NCI-H187 treated with DMSO at 0.1 percent for 48 hours (cell line): ENCODE measurements at regions not wholly inside any gene's neighbourhood (a gene's known extent, or its start where the extent isn't known, plus 50 kb on each side); places are given as distances from the start of the nearest gene placed in this dataset.
"Not testable (repeated sequence)": the region's sequence is repeated elsewhere in the genome, so short reads cannot be mapped to it uniquely, and the experiment has no call there.

ENCODE experiments used
- DNase-seq: peaks from one replicate; lab custom pipeline; 2025; lab: John Stamatoyannopoulos, UW

DNA sequence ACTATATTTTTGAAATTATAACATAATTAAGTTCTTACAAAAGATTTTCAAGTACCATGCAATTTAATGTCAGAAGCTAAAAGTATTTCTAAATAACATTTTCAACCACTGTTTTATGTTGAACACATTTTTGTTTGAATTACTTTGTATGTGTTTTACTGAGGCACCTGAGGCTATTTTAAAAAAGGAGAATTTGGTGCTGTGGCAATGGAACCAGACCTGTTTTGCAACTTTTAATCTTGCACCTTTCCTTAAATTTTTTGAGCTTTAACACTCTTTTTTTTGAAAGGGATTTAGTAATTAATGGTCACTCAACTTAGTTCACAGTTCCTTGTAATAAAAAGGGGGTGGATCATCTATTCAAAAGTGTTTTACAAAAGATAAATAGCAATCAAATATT lies 561.6 kb downstream of the ZBBX start:
- no peak for DNase-seq

DNA sequence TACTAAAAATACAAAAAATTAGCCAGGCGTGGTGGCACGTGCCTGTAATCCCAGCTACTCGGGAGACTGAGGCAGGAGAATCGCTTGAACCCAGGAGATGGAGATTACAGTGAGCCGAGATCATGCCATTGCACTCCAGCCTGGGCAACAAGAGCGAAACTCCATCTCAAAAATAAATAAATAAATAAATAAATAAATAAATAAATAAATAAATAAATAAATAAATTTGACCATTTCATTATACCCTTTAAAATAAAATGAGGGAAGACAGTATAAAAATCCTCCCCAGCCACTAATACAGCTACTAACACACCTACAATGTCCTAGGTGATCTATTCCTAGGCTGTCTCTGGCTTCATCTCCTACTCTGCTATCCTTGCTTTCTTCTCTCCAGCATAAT lies 562.8 kb downstream of the ZBBX start:
- not testable (repeated sequence) for DNase-seq

DNA sequence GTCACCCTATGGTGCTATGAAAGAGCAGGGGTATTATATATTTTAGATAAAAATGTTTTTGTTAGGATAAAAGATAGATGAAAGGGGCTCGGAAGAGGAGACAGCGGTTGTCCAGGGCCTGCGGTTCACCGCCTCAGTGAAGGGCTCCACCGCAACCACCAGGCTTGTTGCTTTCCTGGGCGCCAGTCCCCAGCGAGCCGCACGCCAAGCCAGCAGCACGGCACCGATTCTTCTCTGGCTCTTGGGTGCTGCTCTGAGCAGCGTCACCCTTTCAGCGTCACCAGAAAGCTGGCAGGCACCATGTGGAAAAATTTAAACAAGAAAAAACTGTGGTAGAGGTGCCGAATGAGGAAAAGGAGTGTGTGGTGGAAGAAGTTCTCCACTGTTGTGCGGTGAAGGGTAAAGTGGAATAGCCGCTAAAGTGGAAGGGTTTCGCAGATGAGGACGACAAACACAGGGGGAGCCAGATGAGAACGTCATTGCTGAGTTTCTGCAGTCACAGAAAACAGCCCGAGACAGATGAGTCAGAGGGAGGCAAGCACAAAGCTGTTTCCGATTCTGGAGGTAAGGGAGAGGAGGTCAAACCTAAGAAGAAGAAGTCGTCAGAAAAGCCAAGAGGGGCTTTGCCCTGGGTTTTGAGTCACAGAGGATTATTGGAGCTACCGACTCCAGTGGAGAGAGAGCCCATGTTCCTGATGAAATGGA lies 569.2 kb downstream of the ZBBX start:
- DNase-seq: no peak

DNA sequence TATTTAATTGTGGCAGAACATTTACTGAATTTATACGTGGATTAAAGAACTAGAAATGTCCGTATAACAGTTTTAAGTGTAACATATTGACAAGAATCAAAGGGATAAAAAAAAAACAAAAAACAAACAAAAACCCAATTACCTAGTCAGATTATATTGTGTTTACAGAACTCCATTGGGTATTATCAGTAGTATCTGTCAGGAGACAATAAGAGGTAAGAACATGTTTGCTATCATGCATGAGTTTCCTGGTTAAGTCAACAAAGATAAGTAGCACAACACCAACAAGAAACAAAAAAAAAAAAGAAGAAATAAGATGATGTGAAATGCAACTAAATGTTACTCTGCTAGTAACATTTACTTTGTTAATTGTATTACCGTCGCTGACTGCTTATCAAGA lies 570.6 kb downstream of the ZBBX start:
- no peak for DNase-seq

DNA sequence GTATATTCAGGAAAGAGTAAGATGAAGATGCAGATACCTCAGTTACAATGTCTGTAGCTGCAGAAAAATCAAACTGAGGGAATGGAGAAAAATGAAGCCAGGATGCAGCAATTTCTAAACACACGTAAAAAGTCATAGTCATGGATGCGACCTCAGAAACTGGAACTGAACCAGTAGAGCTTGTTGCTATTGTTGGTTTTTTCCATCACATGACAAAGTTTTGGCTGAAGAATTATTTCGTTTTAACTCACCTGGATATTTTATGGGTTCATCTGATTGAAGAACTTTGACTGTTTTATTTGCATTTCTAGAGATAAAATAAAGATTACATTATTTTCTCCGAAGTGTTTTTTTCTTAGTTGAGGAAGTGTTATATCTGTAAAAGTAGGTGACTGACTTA lies 591.2 kb downstream of the ZBBX start:
- no peak for DNase-seq

DNA sequence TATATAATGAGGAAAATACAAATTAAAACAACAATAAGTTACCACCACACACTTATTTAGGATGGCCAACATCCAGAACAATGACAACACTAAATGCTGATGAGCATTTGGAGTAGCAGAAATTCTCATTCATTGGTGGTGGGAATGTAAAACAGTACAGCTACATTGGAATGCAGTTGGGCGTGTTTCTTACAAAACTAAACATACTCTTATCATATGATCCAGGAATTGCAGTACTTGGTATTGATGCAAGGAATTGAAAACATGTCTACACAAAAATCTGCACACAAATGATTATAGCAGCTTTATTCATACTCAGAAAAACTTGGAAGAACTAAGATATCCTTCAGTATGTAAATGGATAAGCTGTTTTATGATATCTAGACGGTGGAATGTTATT lies 594.2 kb downstream of the ZBBX start:
- no peak for DNase-seq

DNA sequence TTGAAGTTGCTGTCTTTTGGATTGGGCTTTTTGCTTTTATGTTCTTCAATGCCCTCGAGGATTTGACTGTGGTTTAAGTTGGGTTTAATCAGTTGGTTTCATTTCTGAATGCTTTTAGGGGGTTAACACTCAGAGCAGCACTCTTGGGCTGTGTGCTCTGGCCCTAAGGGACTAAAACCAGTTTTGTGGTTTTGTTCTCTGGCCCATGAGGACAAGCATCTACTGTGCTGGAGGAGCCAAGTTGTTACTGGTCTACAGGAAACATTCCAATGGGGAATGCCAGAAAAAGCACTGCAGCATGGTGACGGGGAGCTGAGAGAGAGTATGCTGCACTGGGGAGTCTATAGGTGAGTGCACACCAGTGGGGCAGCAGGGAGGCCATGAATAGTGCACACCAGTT lies 596.9 kb downstream of the ZBBX start:
- no peak for DNase-seq

DNA sequence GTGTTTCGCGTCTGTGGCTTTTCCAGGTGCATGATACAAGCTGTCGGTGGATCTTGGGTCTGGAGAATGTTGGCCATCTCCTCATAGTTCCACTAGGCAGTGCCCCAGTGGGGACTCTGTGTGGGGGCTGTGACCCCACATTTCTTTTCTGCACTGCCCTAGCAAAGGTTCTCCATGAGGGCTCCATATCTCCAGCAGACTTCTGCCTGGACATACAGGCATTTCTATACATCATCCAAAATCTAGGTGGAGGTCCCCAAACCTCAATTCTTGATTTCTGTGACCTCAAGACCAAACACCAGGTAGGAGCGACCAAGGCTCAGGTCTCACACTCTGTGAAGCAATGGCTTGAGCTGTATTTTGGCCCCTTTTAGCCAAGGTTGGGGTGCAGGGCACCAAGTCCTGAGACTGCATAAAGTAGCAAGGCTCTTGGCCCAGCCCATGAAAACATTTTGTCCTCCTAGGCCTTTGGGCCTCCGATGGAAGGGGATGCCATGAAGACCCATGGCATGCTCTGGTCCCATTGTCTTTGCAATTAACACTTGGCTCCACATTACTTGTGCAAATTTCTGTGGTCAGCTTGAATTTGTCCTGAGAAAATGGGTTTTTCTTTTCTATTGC lies 615.3 kb downstream of the ZBBX start:
- DNase-seq: no peak

DNA sequence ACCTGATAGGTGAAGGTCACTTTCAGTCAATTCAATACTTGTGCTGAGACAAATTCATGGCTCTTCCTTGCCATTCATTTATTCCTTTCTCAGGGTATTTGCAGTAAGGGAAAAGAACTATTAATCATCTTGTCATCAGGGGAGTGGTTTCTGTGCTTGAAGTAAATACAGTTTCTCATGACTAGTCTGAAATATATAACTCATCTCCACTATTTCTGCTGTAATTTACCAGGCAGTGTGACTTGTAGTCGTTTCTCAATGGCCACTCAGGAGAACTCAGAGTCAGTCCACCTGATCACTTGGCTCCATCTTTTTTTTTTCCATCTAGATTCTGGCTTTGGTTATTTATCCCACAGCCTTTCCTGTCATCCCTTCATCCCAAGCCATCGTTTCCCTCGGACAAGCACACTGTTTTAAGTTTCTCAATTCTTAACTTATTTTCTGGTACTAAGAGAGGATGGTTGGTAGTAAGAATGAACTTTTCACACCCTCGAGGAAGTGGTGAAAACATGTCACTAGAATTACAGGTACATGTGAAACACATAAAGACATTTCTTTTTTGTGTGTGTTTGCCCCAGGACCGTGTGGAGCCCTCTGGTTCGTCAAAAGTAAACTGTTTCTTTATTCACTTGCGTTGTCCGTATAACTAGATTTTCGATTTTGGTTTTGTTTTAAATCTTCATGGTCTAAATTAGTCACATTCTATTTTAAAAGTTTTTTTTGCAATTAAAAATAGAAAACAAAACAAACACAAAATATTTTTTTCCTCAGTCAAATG lies 620.2 kb downstream of the ZBBX start:
- no peak for DNase-seq

DNA sequence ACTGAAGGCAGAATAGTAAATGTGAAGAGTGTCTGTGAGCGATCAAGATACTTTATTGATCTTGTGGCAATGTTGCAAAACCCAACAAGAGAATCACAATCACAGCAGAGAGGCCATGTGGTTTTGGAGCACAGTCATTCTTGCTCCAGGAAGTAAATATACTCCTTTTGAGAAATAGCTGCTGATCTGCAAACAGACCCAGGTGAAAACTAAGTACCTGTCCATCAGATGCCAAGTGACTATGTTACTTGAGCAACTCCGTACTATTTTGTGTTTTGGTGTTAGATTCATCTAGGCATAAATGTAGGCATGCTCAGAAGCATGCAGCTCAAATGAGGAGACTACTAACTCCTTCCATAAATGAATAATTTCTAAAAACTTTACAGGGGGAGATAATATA lies 627.9 kb downstream of the ZBBX start:
- no peak for DNase-seq

DNA sequence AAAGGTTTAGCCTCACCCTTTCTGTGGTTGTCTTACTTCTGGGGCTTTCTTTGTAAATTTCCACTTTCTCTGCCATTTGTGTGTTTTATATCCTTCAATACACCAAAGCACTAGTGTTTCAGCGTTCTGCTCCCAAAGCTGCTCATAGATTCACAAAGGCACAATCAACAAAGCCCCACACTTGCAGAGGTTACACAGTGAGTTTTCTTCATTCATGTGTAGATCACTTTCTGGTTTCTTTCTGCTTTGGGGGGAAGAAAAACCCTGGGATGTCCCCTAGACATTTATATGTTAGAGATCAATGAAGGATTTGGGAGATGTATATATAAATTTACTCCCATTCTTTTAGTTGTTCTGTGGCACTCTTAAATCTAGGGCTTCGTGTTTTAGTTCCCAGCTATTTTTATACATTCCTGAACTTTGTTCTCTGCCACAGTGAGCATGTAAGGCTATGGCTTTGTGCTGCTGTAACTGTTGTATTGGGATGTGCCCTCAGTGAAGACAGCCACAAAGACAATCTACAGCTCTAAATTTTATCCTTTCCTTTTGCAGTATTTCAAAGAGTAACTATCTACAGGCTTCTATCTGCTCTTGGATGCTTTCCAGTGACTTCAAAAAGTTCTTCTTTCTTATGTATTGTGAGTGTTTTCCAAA lies 636.5 kb downstream of the ZBBX start:
- DNase-seq: no peak

DNA sequence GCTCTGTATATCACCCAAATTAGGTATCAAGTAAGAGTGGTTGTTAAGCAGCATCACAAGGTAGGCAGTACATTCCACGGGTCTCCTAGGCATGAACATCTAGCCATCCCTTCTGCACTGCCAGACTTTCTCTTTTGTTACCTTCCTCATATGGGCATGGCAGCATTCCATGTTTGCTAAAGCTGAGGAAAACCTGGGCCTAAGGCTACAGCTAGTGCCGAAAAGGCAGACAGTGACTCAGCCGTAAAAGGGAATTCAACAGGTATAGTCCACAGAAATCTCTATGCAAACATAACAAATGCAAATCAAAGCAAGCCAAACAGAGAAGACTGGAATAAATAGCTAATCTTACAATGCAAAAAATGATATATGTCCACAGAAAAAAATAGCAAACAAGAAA lies 645.4 kb downstream of the ZBBX start:
- no peak for DNase-seq

DNA sequence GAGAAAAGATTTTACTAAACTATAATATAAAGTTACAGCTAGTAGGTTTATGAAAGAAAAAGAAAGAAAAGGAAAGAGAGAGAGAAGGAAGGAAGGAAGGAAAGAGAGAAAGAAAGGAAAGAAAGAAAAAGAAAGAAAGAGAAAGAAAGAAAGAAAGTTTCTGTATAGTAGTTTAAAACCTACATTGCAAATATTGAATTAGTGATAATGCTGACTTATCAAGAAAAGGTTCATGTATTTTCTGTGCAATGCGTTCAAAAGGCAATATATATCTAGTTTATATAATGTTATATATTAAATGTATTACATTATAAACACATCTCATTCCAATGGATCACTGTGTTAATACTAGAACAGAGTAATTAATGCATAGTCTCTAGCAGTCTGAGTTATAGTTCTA lies 648.4 kb downstream of the ZBBX start:
- no peak for DNase-seq

DNA sequence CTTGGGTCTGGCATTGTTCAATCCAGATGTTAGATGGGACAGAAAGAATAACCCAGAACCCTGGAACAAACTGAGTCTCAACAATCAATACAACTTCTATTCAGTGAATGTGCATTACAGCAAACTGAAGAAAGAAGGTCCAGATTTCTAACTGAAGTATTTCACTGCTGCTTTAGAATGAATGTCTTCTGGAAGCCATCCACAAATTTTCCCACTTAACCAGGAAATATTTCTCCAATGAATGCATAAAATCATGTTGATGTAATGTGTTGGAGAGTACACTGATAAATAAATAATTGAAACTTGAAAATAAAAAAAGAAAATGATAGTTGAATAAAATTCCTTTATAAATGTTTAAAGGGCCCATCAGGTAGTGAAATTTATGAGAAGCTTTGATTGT lies 658.6 kb downstream of the ZBBX start:
- no peak for DNase-seq

DNA sequence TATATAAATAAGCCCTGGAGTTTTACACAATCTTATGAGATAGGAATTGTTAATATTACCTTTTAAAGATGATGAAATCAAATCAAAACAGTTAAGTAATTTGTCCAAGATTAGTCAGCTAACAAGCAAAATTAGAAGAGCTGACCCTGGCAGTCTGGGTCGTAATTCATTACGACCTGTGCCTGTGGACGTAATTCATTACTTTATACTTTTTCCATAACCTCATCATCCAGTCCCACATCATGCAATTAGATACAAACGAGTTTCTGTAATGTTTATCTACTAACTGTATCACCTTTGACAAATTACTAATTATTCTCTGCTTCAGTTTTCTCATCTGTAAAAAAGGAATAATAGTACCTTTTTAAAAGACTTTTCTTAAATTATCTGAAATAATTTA lies 665.9 kb downstream of the ZBBX start:
- no peak for DNase-seq

DNA sequence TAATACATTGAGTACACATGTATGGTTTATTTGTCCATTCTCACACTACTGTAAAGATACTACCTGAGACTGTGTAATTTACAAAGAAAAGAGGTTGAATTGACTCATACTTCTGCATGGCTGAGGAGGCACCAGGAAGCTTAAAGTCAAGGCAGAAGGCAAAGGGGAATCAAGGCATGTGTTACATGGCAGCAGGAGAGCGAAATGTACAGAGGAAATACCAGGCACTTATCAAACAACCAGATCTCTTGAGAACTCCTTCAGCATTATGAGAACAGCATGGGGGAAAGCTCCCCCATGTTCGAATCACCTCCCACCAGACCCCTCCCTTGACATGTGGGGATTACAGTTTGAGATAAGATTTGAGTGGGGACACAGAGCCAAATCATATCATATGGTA lies 666.3 kb downstream of the ZBBX start:
- no peak for DNase-seq

DNA sequence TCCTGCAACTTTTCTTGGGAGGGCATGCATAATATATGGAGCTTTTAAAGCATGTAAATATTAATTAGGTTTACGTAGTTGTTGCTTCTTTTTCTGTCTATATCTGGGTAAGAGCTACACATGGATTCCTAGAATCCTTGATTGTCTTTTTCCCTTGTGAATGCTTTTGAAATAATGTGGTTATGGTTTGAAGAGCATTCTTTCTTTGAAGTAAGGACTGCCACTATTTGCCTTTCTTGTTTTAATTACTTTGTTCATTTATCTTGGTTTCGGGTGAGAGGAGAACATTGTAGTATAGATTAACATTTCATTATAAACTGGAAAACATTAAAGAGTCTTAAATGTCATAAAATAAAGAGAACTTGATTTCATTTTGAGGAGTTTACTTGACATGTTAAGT lies 674.0 kb downstream of the ZBBX start:
- no peak for DNase-seq

DNA sequence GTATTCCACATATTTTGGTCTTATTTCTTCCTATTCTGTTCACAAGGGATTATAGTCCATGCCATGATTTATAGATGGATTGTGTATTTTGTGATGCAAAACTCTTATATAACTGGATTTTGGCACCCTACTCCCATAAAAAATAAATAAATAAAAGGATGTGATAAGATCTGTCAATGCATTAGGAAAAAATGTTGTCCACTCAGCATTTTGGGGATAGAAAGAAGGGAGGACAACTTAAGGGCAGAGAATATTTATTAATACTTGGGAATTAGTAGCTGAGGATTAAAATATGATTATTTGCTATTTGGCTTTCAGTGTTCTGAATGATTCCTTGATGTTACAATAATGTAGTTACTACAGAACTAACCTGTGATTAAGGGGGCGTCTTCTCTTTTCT lies 682.6 kb downstream of the ZBBX start:
- DNase-seq: no peak

DNA sequence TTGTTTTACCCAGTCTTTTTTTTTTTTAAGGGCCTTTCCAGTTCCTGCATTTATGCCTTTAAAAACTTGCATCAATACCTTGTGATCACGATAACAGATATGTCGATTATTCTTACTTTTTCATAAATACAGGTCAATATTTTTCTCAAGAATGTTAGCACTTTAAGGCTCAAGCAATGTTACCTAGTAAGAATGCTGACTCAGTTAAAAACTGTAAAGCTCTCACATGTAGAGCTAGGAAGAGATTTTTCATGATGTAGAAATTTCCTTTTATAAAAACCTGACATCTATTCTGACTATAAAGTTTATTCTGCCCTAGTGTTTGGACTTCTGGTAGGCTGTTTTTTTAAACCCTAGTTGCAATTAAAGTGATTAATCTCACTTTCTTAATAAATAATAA lies 684.0 kb downstream of the ZBBX start:
- no peak for DNase-seq

DNA sequence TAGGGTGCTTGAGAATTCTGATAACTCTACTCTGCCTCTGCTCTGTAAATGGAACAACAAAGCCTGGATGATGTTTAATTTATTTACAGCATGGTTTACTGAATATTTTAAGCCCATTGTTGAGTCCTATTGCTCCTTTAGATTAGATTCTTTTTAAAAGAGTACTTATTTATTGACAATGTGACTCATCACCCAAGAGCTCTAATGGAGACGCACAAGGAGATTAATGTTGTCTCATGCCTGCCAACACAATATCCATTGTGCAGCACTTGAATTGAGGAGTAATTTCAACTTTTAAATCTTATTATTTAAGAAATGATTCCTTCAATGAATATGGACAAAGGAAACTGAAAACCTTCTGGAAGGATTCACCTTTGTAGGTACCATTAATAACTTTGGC lies 691.4 kb downstream of the ZBBX start:
- no peak for DNase-seq

DNA sequence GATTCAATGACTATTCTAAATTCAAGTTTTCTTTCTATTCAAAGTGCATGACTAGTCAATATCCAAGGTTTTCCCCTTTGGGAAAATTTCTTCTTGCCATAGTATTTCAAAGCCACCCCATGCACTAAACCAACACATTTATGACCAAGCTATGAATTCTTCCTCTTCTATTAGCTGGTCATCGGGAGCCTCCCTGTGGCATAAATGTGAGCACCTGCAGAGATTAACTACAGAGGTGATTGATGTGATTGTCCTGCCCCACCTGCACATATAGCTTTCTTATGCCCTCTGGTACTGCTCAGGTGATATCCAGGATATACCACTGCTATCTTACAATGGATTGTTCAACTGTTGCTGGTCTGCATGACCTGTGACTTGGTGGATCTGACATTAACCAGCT lies 694.9 kb downstream of the ZBBX start:
- no peak for DNase-seq

DNA sequence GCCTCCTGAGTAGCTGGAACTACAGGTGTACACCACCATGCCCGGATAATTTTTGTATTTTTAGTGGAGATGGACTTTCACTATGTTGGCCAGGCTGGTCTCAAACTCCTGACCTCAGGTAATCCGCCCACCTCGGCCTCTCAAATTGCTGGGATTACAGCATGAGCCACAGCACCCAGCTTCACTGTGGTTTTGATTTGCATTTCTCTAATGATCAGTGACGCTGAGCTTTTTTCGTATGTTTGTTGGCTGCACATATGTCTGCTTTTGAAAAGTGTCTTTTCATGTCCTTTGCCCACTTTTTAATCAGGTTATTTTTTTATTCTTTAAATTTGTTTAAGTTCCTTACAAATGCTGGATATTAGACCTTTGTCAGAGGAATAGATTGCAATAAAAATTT lies 696.0 kb downstream of the ZBBX start:
- DNase-seq: not testable (repeated sequence)

DNA sequence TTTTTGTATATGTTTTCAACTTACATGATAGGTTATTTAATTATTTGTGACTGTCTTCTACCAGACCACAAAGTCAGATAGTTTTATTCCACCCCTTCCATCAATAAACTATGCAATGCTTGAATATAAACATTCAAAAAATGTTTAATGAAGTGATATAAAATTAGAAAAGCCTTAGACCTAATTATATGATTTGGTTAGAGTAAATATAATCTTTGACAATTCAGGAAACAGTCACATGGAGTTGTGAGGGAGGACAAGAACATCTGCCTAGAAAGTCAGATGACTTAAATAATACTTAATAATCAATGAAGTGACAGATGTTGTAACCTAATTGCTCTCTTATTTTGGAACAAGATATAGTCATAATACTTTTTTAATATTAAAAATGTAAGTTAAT lies 710.3 kb downstream of the ZBBX start:
- DNase-seq: no peak
